EL (cell line): ENCODE measurements at regions not wholly inside any gene's neighbourhood (a gene's known extent, or its start where the extent isn't known, plus 50 kb on each side); places are given as distances from the start of the nearest gene placed in this dataset.
"Not testable (repeated sequence)": the region's sequence is repeated elsewhere in the genome, so short reads cannot be mapped to it uniquely, and the experiment has no call there.

Experiments
- DNase-seq: peaks from one replicate; pipeline ENCODE4 v3.0.0-alpha.2; 2016

DNA sequence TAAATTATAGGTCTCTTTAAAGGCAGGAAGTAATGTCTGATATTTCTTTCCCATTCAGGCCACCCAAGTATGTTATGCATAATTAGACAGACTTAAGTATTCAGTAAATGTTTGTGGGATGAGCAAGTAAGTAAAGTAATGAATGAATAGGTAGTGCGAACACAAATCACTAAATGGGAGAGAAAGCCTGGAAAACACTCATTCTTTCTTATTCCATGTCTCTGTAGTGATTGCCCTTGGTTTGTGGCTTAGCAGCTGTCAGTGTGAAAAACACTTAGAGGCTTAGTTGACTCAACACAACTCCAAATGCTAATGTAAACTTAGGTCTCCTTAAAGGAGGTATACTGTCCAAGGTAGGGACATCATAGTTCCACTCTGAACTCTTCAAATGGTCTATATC is 182.5 kb downstream of the ZC3H11B start:
- DNase-seq, result no peak

DNA sequence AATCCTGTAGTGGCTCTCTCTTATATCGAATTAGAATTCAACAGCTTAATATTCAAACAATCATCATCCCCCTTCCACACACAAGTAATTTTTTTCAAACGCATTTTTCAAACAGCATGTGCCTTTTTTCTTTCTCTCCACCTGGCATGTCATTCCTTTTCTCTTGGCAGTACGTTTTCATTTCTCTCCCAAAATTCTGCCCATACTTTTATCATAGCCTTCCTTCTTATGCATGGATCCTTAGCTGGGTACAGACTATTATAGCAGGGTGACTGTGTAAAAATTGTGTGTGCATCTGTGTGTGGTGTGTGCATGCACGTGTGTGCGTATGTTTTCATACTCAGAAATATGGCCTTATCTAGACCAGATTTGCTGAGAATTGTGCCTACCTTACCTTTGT is 184.3 kb downstream of the ZC3H11B start:
- DNase-seq, result no peak

DNA sequence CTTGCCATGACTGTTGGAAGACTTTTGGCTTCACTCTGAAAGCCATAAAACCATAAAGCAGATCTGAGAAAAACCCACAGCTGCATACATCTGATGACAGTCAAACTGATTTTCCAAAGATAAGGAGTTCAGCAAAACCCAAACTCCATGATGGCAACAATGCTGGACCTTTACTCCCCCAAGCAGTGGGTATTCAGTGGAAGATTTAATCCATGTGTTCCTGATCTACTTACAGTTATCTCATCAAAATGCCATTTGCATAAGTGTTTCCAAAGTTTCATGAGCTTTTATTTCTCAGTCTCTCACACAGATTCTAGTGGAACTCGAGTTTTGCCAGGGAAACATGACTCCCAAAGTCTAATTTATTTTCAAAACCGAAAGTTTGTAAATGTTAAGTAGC is 184.9 kb downstream of the ZC3H11B start:
- peak; percentile 16 for DNase-seq

DNA sequence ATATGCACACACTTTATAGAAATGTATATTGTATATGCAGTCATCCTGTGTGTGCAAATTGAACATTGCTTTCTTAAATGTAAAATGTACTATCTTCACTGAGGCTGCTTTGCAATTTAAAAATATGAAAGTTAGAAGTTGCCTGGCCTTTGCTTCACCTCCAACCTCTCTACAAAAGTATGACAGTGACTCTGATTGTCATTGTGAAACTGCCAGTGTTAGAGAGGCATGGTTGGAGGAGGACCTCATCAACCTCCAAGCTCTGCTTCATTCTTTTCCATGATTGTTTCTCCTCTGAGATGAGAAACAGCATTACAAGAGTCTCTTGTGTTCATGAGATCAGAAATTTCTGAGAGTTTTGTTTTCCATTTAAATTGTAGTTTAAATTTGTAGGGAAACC is 185.5 kb downstream of the ZC3H11B start:
- DNase-seq, result no peak

DNA sequence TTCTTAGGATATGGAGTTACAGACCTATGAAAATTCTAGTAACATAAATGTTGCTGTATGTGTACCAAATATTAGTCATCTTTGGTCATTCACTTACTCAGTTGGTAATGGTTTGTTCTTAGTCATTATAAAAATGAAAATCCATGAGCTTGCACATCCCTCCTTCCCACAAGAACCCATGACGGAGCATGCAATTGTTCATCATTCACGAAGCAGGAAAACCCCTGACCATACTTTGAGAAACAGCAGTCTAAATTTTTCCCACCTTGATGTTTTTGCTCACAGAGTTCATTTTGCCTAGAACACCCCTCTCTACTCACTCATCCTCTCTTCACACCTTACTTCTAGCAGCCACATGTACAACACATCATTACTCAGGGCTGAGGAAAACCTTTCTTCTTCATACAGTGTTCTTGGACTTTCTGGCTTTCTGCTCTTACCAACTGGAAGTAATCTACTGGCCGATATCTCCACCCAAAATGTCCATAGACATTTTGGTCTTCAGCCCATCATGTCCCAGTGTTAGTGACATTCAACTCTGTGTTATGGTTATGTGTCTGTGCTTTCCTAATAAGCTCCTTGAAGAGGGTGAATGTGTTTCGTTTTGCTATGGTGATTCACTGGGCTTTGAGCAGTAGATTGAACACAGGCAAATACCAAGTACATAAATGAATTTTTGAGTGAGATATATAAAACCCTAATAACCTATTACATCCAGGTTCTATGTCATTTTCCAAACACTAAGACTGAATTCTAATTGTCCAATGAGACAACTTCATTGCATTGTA is 189.9 kb downstream of the ZC3H11B start:
- DNase-seq, result peak; percentile 33

DNA sequence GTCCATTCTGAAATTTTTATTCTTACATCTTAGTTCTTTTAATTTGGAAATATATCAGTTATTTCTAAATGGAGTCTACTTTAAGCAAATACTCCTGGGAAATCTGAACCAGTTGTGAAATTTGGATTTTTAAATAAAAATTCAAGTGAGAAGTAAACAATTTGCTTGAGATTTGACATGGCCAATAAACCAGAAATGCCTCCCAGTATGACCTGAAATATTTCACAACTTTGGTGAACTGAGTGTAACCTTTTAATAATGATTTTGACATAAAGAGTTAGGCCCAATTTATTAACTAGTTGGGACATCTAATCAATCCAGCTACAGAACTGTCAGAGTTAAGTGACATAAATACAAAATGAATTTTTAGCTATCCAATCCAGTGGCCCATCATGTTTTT is 192.0 kb downstream of the ZC3H11B start:
- DNase-seq, result no peak

DNA sequence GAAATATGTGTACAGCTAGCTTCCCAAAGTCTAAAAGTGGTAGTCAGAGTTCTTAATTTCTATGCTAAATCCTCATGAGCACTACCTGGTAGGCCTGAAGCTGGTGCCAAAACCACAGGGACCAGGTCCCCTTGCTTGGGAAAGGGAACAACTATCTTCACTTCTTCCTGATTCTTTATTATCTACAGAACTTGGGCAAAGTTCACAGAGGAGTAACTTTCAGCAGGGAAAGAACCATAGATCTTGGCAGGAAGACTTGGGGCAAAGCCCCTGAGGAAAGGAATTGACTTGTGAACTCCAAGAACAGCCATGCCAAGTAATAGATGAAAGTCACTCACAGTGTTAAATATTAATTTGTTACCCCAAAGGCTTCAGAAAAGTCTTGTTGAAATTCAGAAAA is 193.0 kb downstream of the ZC3H11B start:
- DNase-seq, result no peak

DNA sequence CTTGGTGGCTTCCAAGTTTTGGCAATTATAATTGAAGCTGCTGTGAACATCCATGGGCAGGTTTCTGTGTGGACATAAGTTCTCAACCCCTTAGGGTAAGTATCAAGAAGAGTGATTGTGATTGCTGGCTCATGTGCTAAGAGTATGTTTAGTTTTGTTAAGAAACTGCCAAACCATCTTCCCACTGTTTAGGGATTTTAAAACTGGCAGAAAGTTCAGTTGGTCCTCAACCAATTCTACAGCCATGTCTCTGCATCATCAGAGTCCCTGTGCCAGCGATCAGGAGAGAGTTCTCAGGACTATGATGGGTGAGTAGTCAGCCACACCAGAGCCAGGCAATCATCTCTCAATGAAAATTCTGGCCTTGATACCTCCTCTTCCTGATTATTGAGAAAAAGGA is 193.8 kb downstream of the ZC3H11B start:
- no peak for DNase-seq

DNA sequence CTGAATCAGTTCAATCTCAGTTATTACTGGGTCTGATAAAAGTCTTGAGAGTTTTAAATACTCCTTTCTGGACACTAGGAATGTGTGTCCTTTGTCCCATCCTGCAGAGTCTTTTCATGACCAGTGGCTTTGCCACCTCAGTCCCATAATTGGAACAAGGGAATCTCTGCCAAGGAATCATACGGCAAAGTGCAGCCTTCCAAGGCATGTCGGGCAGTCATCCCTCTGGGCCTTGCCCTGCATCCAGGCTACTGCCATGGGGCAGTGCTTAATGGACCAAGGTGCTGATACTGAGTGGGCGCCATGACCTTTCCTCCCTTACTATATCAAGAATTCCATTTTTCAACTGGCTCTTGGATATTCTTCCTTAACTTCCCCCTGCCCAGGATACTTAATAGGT is 195.3 kb downstream of the ZC3H11B start:
- DNase-seq, result no peak

DNA sequence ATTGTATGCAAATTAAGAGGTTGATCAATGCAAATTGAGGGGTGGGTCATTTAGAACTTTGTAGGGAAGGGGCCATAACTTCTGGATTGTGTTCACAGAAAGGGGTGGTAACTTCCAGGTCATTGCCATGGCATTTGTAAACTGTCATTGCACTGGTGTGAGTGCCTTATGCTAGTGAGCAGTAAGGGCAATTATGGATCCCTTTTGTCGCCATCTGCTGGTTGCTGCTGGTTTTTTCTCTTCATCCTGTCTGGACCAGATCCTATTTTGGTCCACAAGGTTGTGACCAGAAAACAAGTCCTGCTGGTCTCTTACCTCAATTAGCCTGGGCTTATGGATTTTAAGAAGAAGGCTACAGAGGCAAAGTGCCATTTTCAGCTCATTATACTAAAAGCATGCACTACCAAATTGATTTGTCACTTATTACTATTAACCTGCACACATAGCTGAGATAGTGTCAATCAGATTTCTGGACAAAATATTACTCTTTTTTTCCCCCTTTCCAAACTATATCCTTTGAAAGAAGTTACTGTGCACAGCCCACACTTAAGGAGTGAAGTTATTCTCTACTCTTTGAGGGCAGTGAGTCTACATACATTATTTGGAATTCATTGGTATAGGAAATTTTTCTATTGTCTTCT is 196.2 kb downstream of the ZC3H11B start:
- peak; percentile 63 for DNase-seq

DNA sequence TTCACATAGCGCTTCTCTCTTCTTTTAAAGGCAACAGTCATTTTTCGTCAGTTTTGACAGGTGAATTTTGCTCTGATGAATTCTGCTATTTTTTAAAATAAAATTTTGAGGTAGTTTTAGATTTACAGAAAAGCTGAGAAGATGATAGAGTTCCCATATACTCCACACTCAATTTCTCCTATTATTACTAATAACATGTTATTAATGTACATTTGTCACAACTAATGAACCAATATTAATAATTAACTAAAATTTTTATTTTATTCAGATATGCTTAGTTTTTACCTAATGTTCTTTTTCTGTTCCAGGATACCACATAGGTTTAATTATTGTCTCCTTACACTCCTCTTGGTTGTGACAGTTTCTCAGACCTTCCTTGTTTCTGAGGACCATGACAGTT is 197.0 kb downstream of the ZC3H11B start:
- DNase-seq, result no peak

DNA sequence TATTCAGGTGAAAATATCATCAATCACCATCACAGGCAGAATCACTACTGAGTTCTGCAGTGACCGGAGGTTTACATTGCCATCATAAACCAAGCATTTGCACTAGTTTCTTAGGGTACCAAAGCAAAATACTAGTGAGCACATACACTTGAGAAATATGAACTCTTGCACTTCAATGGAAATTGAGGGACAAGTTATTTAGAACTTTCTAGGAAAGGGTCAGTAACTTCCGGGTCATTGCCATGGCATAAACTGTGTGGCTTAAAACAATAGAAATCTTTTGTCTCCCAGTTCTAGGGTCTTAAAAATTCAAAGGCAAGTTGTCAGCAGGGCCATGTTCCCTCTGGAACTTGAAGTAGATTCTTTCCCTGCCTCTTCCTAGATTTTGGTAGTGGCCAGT is 197.5 kb downstream of the ZC3H11B start:
- no peak for DNase-seq

DNA sequence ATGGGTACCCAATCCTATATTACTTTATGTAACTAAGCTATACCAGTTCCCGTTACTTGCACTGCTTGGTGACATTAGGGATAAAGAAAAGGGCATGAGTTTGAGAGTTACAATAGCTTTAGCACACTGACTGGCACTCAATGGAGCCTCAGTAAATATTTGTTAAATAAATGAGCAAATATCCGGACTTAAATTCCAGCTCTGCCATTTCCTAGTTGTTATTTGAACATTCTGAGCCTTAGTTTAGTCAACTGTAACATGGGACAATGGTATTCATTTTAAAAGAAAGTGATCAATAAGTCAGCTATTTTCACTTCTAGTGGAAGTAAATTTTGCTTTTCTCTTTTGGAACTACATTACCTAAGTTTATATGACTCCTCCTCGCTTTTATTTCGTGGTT is 198.7 kb downstream of the ZC3H11B start:
- no peak for DNase-seq

DNA sequence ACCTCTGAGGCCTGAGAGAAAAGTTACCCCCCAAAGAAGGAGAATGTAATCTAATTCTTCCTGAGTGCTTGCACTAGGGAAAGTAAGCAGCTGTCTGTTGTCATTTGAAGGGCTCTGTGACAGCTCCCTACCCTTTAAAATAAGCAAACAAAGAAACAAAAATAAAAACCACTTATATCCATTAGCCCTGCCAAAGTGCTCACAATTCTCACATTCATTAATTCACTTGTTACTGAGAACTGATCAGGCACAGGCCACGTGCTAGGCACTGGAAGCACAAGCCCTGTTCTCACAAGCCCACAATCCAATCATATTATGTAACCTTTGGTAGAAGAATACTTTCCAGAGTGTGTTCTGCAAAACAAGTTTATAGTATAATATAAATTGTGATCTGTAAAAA is 199.4 kb downstream of the ZC3H11B start:
- no peak for DNase-seq

DNA sequence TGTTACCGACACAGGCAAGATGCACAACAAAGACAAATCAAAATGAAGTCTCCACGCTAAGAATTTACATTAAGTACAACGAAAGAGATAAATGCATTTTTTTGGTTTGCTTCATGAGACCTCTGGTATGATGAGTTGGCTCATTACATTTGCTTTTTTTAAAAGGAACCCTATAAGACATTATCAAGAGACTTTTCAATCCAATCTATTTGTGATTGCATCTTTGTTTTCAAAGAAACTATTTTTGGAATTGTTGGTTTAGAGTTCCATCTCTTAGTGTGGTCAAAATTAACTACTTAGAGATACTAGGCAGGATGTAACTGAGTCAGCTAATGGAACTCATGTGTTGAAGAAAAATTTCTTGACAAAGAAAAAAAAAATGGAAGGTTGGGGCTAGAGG is 200.1 kb downstream of the ZC3H11B start:
- DNase-seq, result peak; percentile 56

DNA sequence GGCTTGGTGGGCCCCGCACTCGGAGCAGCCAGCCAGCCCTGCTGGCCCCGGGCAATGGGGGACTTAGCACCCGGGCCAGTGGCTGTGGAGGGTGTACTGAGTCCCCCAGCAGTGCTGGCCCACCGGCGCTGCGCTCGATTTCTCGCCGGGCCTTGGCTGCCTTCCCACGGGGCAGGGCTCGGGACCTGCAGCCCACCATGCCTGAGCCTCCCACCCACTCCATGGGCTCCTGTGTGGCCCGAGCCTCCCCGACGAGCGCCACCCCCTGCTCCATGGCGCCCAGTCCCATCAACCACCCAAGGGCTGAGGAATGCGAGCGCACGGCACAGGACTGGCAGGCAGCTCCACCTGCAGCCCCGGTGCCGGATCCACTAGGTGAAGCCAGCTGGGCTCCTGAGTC is 202.2 kb downstream of the ZC3H11B start:
- not testable (repeated sequence) for DNase-seq

DNA sequence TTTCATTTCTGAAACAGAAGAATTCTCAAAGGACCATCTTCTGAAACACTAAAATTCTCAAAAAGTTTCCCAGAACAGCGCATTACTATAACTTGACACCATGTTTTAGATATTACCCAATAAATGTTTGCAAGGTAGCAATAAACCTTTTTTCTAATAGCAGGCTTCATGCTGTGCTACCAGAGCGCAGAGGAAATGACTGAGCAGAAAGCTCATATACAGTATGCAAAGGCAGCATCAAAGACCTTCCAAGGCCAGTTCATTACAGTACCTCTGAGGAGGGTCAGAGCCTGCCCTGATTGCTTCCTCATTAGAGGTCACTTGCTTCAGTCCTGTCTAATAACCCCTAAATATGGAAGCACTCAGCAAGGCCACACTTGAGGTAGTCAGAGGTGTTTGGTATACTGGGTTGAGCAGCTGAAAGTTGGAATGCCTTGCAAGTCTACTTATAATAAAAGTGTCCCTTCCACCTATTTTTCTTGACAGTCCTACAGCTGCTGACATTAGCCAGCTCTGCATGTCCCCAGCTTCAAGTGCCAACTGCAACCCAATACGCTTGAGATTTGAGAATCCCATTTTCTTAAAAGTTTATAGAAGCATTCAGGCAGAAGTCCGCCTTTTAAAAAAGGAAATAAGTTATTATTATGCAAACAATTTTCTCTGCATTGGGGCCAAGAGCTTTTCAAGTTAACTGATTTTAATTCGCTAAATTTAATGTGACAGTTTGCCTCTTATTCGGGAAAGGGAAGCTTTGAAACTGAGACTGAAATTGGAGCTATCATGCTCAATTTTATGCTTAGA is 207.2 kb downstream of the ZC3H11B start:
- no peak for DNase-seq

DNA sequence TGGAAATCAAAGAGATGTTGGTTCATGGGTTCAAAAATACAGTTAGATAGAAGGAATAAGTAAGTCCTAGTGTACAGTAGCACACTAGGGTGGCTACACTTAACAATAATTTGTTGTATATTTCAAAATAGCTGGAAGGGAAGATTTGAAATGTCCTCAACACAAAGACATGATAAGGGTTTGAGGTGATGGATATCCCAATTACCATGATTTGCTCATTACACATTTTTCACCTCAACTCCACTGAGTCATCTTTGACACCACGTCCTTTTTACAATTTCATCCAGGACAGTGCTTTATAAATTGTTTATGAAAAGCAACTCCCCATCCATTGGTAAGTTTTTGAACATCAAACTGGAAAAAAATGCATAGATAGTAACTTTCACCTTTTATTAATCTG is 208.3 kb downstream of the ZC3H11B start:
- no peak for DNase-seq

DNA sequence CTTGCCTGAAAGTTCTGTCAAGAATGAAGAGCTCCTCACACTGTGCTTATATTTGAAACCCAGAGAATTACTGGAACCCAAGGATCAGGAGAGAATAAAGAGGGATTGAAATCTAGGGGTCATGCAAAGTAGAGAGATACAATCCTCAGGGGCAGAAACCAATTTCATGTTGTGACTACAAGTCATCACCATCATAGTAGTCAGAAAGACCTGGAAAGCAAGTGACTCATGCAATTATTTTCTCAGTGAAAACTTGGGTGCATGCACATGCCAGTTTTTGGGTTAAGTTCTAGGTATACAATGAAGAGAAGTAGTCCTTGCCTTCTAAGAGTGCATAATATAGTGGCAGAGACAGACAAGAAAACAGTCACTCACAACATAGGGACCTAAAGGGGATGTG is 210.0 kb downstream of the ZC3H11B start:
- no peak for DNase-seq

DNA sequence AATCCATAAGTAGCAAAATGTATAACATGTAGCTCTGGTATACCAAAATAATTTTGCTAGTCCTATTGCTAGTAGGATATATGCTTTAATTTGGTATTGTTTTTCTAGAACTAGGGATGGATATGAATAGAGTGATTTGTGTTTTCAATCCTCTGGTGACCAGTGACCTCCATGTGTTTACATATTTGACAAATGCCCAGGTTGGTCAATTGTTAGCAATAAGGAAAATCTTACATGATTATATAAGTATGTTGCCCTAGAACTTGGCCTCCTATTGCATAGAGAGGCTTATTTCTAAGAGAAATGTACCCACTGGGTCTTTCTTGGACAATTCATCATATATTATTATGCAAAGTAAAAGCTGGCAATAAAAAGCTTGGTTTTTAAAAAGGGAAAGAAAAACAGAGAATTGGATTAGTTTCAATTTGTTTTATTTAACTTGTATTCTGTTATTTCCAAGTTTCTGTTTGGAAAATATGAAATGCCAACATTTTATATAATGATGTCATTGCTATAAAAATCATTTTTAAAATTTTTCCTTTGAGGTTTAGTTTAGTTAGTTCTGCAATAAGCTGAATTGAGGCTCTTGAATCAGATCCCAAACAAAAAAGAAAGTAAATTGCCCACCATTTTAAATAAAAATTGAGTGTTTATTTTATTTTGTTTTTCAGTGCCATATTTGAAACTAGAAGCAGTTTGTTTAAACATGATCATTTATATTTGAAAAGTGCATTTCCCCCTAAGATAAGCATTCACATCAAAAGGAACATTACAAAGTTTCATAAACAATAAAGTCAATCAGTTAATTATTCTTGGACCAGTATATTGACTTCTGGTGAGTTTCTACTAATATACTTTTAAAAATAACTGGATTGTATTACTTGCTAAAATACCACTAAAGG is 210.9 kb downstream of the ZC3H11B start:
- no peak for DNase-seq

DNA sequence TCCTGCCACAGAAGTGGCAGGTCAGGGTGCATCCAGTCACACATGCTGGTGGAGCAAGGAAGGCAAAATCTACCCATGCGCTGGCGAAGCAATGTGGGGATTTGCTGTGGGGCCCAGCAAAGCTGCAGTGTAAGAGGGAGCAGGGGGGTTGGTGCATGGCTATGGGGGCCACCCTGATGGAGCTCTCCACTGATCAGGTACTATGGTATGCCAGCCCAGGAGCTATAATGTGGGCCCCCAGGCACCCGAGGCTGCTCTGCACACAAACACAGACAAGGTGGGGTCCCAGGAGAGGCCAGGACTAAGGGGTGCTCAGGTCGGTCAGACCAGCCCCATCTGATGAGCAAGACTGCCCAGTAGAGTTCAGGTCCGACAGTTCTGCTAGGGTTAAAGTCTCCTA is 213.5 kb downstream of the ZC3H11B start:
- no peak for DNase-seq

DNA sequence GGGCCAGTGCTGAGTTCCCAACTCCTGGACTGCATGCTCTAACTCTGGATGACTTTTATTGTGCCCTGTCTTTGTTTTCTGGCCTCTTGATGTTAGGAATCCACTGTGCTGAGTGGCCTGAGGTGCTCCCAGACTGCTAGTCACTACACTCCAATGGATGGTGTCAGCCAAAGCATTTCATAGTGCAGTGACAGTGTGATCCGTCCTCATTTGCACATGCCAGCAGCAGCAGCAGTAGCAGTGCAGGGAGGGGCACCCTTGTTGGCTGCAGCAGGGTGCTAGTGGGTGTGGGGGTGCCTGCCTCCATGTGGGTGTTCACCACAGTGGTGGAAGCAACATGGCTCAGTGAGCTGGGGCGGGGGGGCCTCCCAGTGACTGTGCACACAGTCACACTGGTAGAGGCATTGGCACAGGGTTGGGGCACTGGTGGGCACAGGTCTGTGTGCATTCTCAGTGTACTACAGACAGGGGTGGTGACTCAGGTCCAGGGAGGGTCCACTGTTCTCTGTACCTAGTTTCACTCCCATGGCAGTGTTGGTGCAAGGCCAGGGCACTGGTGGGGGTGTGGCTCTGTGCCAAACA is 214.0 kb downstream of the ZC3H11B start:
- DNase-seq, result no peak

DNA sequence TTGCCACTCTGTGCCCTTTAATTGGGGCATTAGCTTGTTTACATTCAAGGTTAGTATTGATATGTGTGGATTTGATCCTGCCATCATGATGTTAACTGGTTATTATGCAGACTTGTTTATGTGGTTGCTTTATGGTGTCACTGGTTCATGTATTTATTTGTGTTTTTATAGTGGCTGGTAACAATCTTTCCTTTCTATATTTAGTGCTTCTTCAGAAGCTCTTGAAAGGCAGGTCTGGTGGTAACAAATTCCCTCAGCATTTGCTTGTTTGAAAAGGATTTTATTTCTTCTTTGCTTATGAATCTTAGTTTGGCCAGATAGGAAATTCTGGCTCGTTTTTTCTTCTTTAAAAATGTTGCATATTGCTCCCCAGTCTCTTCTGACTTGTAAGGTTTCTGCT is 215.4 kb downstream of the ZC3H11B start:
- no peak for DNase-seq
